Liver (tissue), 8 donors: ENCODE measurements at regions not wholly inside any gene's neighbourhood (a gene's known extent, or its start where the extent isn't known, plus 50 kb on each side); places are given as distances from the start of the nearest gene placed in this dataset.

Experiments used
- DNase-seq: peaks from one replicate; pipeline ENCODE4 v3.0.0-alpha.2; 2017; ENCODE audit warnings: low spot score
- H3K27ac ChIP-seq, 2 donors: one replicate each; pipeline ENCODE4 v1.7.0; 2013; ENCODE audit warnings: inconsistent platforms in 2 of 2, low read length in 2 of 2, control low read depth in 1 of 2, low read depth in 1 of 2, mild to moderate bottlenecking in 1 of 2
- H3K27me3 ChIP-seq, 4 donors: one replicate each; pipeline versions ENCODE4 v1.6.1 to v1.7.0; 2013; ENCODE audit warnings: low read length in 3 of 4, inconsistent platforms in 1 of 4, mild to moderate bottlenecking in 1 of 4, moderate library complexity in 1 of 4; ENCODE audit not compliant: control insufficient read depth in 4 of 4, insufficient read depth in 4 of 4
- H3K36me3 ChIP-seq, 4 donors: one replicate each; pipeline versions ENCODE4 v1.6.1 to v1.7.0; 2013; ENCODE audit warnings: low read length in 3 of 4, mild to moderate bottlenecking in 3 of 4, low read depth in 1 of 4, moderate library complexity in 1 of 4; ENCODE audit not compliant: control insufficient read depth in 4 of 4, insufficient read depth in 3 of 4
- H3K4me1 ChIP-seq, 4 donors: one replicate each; pipeline versions ENCODE4 v1.6.1 to v1.7.0; 2013; ENCODE audit warnings: low read length in 3 of 4, mild to moderate bottlenecking in 3 of 4, moderate library complexity in 1 of 4; ENCODE audit not compliant: control insufficient read depth in 4 of 4, insufficient read depth in 4 of 4
- H3K4me3 ChIP-seq, 3 donors: one replicate each; pipeline versions ENCODE4 v1.6.1 to v1.7.0; 2013; ENCODE audit warnings: low read length in 3 of 3, control low read depth in 1 of 3, low read depth in 1 of 3, mild to moderate bottlenecking in 1 of 3
- H3K9ac ChIP-seq, 2 donors: one replicate each; pipeline ENCODE4 v1.7.0; 2013; ENCODE audit warnings: low read length in 2 of 2, mild to moderate bottlenecking in 2 of 2, moderate library complexity in 2 of 2, control low read depth in 1 of 2, low read depth in 1 of 2
- H3K9me3 ChIP-seq, 4 donors: one replicate each; pipeline versions ENCODE4 v1.6.1 to v1.7.0; 2013; ENCODE audit warnings: low read length in 3 of 4; ENCODE audit not compliant: control insufficient read depth in 4 of 4
- ATF3 ChIP-seq: IDR thresholded peaks from 2 replicates; pipeline ENCODE4 v1.6.1; 2016; ENCODE audit warnings: antibody characterized with exemption
- CTCF ChIP-seq: fragments of 150-350 bp; IDR thresholded peaks from 2 replicates; pipeline ENCODE4 v1.5.1; 2017; ENCODE audit warnings: improper control_type of control experiment, low read depth, low read length; ENCODE audit not compliant: missing input control
- EGR1 ChIP-seq, 2 donors: IDR thresholded peaks; 2 replicates each; pipeline ENCODE4 v1.6.1; 2016 to 2018; ENCODE audit warnings: antibody characterized with exemption in 2 of 2, low read depth in 2 of 2
- FOXA1 ChIP-seq: IDR thresholded peaks from 2 replicates; pipeline ENCODE4 v1.6.1; 2016; ENCODE audit warnings: antibody characterized with exemption
- FOXA2 ChIP-seq: IDR thresholded peaks from 2 replicates; pipeline ENCODE4 v1.6.1; 2016; ENCODE audit warnings: antibody characterized with exemption
- GABPA ChIP-seq, 2 donors: IDR thresholded peaks in 1 of 2; conservative IDR thresholded peaks in 1 of 2; 2 replicates each; pipeline ENCODE4 v1.6.1; 2016; ENCODE audit warnings: antibody characterized with exemption in 2 of 2, mild to moderate bottlenecking in 1 of 2, moderate library complexity in 1 of 2
- HNF4A ChIP-seq, 2 donors: conservative IDR thresholded peaks; 2 replicates each; pipeline ENCODE4 v1.6.1; 2016; ENCODE audit warnings: antibody characterized with exemption in 2 of 2, mild to moderate bottlenecking in 2 of 2
- HNF4G ChIP-seq: IDR thresholded peaks from 2 replicates; pipeline ENCODE4 v1.6.1; 2016; ENCODE audit warnings: antibody characterized with exemption
- MAX ChIP-seq: IDR thresholded peaks from 2 replicates; pipeline ENCODE4 v1.6.1; 2016; ENCODE audit warnings: antibody characterized with exemption
- NR2F2 ChIP-seq: IDR thresholded peaks from 2 replicates; pipeline ENCODE4 v1.6.1; 2016; ENCODE audit warnings: antibody characterized with exemption
- REST ChIP-seq: IDR thresholded peaks from 2 replicates; pipeline ENCODE4 v1.6.1; 2016; ENCODE audit warnings: antibody characterized with exemption, mild to moderate bottlenecking
- YY1 ChIP-seq: IDR thresholded peaks from 2 replicates; pipeline ENCODE4 v1.6.1; 2016; ENCODE audit warnings: antibody characterized with exemption, mild to moderate bottlenecking
- ZBTB33 ChIP-seq: IDR thresholded peaks from 2 replicates; pipeline ENCODE4 v1.6.1; 2016; ENCODE audit warnings: antibody characterized with exemption
- WGBS: extraction: QIAGEN DNeasy Blood & Tissue Kit; methylation state at CpG from one replicate; pipeline ENCODE4 v1.1.7; 2013; 5-methylcytosine and 5-hydroxymethylcytosine counted together
- donor health status: healthy.
- donor health status: healthy.
- donor health status: healthy.
- donor health status: healthy.
- donor health status: healthy.

GRCh38 chr3:101063401-101063800 is 70.2 kb upstream of the ABI3BP start:
- Histone ChIP-seq H3K9me3 (peaks cover 0 to 2% (median 1%) of the 10 kb centered on the region in 4 donors), H3K27ac (no peak overlapping the region), H3K27me3 (peaks cover 0 to 3% (median 0%) of the 10 kb centered on the region in 4 donors), H3K4me1 (no peaks in the 10 kb centered on the region), H3K9ac (no peak overlapping the region), H3K36me3 (no peaks in the 10 kb centered on the region), H3K4me3 (no peak overlapping the region)
- DNase-seq, result no peak
- no peak for TF ChIP-seq GABPA (IDR thresholded peaks at IDR 0.05 in 1 of 2, conservative IDR thresholded peaks at IDR 0.05 in 1 of 2)
- TF ChIP-seq FOXA2, result no peak
- no peak for TF ChIP-seq FOXA1
- TF ChIP-seq MAX, result no peak
- no peak for TF ChIP-seq ZBTB33
- TF ChIP-seq EGR1 (IDR thresholded peaks at IDR 0.05; ENCODE audit: low read depth in 2 of 2), result no peak
- no peak for TF ChIP-seq HNF4A (conservative IDR thresholded peaks at IDR 0.05)
- TF ChIP-seq HNF4G, result no peak
- TF ChIP-seq NR2F2, result no peak
- TF ChIP-seq REST, result no peak

- TF ChIP-seq YY1 (no peak), EGR1 (IDR thresholded peaks at IDR 0.05; ENCODE audit: low read depth in 2 of 2) (no peak), ATF3 (no peak), FOXA1 (no peak), REST (no peak), MAX (no peak), FOXA2 (no peak), NR2F2 (no peak), CTCF (no peak), GABPA (IDR thresholded peaks at IDR 0.05 in 1 of 2, conservative IDR thresholded peaks at IDR 0.05 in 1 of 2) (no peak), HNF4G (no peak)
- Histone ChIP-seq H3K4me1 (no peaks in the 10 kb centered on the region), H3K4me3 (no peak overlapping the region), H3K27ac (no peak overlapping the region), H3K9me3 (peaks cover 0 to 2% (median 1%) of the 10 kb centered on the region in 4 donors), H3K27me3 (peaks cover 0 to 3% (median 0%) of the 10 kb centered on the region in 4 donors), H3K9ac (no peak overlapping the region), H3K36me3 (no peaks in the 10 kb centered on the region)
- 24% methylated on average over 1 of the region's 1 CpG for WGBS
- no peak for DNase-seq
Observed at GRCh38 chr3:101061312-101061711, 68.1 kb upstream of the ABI3BP start.
